ENCODE measurements at regions not wholly inside any gene's neighbourhood (a gene's known extent, or its start where the extent isn't known, plus 50 kb on each side); places are given as distances from the start of the nearest gene placed in this dataset.

- no peak for TF ChIP-seq CTCF (IDR thresholded peaks at IDR 0.05)
- no peak for TF ChIP-seq EZH2phosphoT487 (IDR thresholded peaks at IDR 0.05)
- no peak for TF ChIP-seq EZH2 (IDR thresholded peaks at IDR 0.05)
Observed at GRCh38 chr9:109602987-109603386, 104.9 kb upstream of the PTPN3 start.

Measured in neural progenitor cell (in vitro differentiated cells).